ENCODE measurements at regions not wholly inside any gene's neighbourhood (a gene's known extent, or its start where the extent isn't known, plus 50 kb on each side); places are given as distances from the start of the nearest gene placed in this dataset.
"Not testable (repeated sequence)": the region's sequence is repeated elsewhere in the genome, so short reads cannot be mapped to it uniquely, and the experiment has no call there.

DNA sequence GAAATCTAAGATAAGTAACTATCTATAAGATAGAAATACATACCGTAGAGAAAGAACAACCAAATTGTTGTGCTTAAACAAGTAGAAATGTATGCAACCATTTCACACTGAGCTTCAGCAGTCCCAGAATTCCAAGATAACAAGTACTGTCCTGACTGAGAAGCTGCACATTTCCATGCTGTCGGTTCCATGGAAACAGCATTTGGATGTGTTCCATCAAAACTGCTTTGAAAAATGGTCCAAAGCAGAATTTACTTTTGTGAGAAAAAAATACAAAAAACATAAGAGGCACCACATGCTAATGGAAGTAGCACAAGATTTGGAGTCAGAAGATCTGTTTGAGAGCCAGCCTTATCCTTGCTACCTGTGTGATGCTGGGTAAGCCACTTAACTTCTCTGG, 92.6 kb downstream of the MTERF1 start:
- TF ChIP-seq, protein P1, sequence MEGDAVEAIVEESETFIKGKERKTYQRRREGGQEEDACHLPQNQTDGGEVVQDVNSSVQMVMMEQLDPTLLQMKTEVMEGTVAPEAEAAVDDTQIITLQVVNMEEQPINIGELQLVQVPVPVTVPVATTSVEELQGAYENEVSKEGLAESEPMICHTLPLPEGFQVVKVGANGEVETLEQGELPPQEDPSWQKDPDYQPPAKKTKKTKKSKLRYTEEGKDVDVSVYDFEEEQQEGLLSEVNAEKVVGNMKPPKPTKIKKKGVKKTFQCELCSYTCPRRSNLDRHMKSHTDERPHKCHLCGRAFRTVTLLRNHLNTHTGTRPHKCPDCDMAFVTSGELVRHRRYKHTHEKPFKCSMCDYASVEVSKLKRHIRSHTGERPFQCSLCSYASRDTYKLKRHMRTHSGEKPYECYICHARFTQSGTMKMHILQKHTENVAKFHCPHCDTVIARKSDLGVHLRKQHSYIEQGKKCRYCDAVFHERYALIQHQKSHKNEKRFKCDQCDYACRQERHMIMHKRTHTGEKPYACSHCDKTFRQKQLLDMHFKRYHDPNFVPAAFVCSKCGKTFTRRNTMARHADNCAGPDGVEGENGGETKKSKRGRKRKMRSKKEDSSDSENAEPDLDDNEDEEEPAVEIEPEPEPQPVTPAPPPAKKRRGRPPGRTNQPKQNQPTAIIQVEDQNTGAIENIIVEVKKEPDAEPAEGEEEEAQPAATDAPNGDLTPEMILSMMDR (conservative IDR thresholded peaks at IDR 0.05; ENCODE audit: low read length) = no peak
- no peak for DNase-seq (ENCODE audit: low read depth)
- H3K4me3 ChIP-seq (ENCODE audit: low read length) = no peak overlapping the region

DNA sequence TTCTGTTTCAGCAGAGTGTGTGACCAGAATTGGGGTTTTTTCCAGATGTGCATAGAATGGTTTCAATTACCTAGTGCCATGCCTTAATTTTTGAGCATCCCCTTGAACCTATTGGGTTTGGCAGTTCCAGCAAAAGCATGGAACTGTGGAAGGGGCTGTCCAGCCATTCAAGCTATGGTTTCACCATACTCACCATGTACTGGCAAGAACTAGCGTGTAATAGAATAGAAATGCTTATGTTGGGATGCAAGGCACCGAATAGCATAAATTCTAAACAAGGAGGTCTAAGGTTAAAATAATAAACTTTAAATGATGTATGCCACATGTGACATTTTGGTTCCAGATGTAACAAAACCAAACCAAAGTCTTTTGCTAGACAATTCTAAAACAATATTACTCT, 91.4 kb downstream of the MTERF1 start:
- peak; percentile 24 for DNase-seq (ENCODE audit: low read depth)
- TF ChIP-seq, protein P1 (conservative IDR thresholded peaks at IDR 0.05; ENCODE audit: low read length) = no peak
- no peak overlapping the region for H3K4me3 ChIP-seq (ENCODE audit: low read length)

DNA sequence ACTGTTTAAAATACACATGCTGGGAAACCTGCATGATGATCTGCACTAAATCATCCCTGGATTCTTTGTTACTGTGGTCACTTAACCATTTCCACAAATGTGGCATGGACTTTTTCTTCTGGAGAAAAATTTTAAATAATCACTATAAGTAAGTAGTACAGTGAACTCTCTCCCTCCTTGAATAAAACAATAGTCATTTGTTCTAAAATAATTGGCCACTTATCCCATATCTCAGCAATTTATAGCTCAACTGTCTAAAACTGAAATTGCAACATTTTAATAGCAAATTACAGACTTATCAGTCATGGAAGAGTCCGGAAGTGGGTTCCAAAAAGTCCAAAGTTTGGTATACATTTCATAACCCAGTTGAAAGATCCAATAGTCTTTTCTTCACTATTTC, 90.9 kb downstream of the MTERF1 start:
- peak; percentile 60 for DNase-seq (ENCODE audit: low read depth)
- no peak overlapping the region for H3K4me3 ChIP-seq (ENCODE audit: low read length)
- TF ChIP-seq, protein P1 (conservative IDR thresholded peaks at IDR 0.05; ENCODE audit: low read length) = no peak

DNA sequence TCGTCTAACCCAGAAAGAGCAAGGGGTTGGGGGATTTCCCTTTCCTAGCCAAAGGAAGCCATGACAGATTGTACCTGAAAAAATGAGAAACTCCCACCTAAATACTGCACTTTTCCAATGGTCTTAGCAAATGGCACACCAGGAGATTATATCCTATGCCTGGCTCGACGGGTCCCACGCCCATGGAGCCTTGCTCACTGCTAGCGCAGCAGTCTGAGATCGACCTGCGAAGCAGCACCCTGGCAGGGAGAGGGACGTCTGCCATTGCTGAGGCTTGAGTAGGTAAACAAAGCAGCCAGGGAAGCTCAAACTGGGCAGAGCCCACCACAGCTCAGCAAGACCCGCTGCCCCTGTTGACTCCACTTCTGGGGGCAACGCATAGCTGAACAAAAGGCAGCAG, 89.9 kb downstream of the MTERF1 start:
- not testable (repeated sequence) for DNase-seq (ENCODE audit: low read depth); H3K4me3 ChIP-seq (ENCODE audit: low read length)

DNA sequence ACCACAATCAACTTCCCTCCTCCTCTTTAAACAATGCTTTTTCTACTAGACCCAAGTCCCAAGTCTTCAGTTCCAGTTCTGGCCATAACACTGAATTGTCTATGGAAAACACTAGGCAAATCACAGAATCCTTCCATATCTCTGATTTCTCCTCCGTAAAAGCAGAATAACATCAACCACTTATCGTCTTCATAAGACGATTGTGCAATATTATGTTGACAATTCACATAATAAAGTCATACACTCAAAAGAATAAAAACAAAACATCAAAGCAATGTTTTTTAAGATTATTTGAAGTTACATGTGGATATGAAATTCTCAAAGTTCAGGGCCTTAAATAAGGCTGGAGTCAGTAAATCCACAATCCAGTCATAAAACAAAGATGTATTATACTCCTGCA, 84.4 kb downstream of the MTERF1 start:
- DNase-seq (ENCODE audit: low read depth) = no peak
- no peak overlapping the region for H3K4me3 ChIP-seq (ENCODE audit: low read length)
- TF ChIP-seq, protein P1 (conservative IDR thresholded peaks at IDR 0.05; ENCODE audit: low read length) = no peak

DNA sequence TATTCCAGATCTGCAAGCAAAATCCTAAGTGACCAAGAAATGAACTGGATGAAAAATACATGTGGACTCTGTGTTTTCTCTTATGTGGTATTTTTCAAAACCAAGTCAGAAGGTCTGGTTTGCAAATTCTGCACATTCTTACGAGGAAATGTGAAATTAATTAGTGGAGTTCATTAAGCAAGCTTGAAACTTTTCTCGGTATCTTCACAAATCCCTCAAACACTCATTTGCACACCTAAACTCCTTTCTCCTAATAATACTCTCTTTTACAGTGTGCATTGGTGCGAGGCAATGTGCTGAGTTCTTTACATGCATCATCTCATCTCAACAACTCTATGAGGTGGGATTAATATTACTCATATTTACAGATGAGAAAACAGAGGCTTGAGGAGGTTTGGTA, 82.1 kb downstream of the MTERF1 start:
- H3K4me3 ChIP-seq (ENCODE audit: low read length) = no peak overlapping the region
- no peak for DNase-seq (ENCODE audit: low read depth)
- TF ChIP-seq, protein P1 (conservative IDR thresholded peaks at IDR 0.05; ENCODE audit: low read length) = no peak

DNA sequence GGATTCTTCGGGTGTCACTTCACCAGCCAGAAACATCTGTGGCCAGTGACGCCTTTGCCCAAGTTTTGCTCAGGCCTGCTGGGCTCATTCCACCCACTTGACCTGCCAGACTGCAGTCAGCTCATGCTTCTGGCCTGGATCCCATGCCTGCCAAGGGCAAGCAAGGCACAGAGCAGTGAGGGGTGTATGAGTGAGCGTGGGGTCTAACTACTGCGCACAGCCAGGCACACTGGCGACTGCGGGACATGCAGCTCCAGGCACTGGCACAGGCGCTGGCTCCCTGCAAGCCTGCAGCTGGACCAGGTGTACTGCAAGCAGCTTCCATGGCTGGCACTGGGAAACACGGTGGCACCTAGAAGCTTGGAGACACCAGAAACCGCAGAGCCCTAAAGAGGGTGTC, 80.1 kb downstream of the MTERF1 start:
- TF ChIP-seq, protein P1 (conservative IDR thresholded peaks at IDR 0.05; ENCODE audit: low read length) = no peak
- H3K4me3 ChIP-seq (ENCODE audit: low read length) = no peak overlapping the region
- no peak for DNase-seq (ENCODE audit: low read depth)

DNA sequence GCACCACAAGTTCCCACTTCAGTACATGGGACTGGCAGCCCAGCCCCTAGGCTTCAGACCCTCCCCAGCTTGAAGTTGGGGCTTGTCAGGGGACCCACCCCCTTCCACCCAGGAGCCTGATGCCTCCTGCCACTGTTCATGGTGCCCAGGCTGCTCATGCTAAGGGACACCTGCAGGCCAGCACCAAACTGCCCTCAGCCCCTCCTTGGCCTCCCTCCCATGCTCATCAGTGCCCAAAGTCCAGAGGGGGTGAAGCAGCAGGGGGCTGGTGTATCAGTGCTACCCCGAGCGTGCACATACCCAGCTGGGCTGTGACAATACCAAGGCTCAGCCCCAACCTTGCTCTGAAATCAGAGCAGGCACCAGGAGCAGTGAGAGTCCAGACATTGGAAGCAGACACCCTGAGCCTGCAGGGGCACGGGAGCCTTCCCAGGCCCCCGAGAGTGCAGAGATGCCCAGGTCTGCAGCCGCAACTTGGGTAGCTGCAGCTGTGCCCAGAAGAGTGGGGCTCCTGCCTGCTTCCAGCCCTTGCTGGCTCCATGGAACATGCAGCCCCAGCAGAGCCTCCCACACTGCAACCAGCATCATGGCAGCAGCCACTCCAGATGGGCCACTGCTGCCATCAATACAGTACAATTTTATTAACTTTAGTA, 79.0 kb downstream of the MTERF1 start:
- H3K4me3 ChIP-seq (ENCODE audit: low read length) = no peak overlapping the region
- TF ChIP-seq, protein P1 (conservative IDR thresholded peaks at IDR 0.05; ENCODE audit: low read length) = no peak
- DNase-seq (ENCODE audit: low read depth) = no peak

Data from AG10803 (cell line).